ENCODE measurements at regions not wholly inside any gene's neighbourhood (a gene's known extent, or its start where the extent isn't known, plus 50 kb on each side); places are given as distances from the start of the nearest gene placed in this dataset.

GRCh38 chr2:125756431-125756830 lies 899.5 kb upstream of the GYPC start:
- TF ChIP-seq CTCF (IDR thresholded peaks at IDR 0.05) (no peak), POLR2AphosphoS5 (IDR thresholded peaks at IDR 0.05) (no peak)
